ENCODE measurements at regions not wholly inside any gene's neighbourhood (a gene's known extent, or its start where the extent isn't known, plus 50 kb on each side); places are given as distances from the start of the nearest gene placed in this dataset.

DNA sequence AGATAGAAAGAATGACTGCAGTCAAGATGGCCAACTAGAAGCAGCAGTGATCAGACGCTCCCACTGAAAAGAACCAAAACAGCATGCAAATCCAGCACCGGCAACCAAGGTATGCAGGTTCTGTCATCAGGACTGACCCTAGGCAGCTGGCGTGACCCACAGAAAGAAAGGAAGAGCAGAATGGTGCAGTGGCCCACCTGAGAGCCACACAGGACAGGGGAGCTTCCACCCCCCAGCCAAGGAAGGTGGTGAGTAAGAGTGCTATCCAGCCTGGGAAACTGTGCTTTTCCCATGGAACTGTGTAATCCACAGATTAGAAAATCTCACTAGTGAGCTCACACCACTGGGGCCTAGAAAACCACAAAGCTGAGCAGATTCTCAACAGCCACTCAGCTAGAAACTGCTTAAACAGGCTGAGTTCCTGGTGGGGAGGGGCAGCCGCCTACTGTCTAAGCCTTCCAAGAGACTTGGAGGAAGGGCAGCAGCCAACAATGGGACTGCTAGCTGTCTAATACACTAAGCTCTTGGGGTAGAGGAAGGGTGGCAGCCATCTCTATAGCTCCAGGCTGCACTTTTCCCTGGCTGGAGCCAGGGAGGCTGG lies 127.9 kb downstream of the EVA1A start (continued):
- TF ChIP-seq, protein P1, sequence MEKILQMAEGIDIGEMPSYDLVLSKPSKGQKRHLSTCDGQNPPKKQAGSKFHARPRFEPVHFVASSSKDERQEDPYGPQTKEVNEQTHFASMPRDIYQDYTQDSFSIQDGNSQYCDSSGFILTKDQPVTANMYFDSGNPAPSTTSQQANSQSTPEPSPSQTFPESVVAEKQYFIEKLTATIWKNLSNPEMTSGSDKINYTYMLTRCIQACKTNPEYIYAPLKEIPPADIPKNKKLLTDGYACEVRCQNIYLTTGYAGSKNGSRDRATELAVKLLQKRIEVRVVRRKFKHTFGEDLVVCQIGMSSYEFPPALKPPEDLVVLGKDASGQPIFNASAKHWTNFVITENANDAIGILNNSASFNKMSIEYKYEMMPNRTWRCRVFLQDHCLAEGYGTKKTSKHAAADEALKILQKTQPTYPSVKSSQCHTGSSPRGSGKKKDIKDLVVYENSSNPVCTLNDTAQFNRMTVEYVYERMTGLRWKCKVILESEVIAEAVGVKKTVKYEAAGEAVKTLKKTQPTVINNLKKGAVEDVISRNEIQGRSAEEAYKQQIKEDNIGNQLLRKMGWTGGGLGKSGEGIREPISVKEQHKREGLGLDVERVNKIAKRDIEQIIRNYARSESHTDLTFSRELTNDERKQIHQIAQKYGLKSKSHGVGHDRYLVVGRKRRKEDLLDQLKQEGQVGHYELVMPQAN (conservative IDR thresholded peaks at IDR 0.05): no peak
- no peak for TF ChIP-seq SUZ12 (IDR thresholded peaks at IDR 0.05; ENCODE audit: unreplicated experiment)
- TF ChIP-seq YY1 (IDR thresholded peaks at IDR 0.05; ENCODE audit: low read depth, low read length): peak; percentile 79
- no peak for TF ChIP-seq RAD51 (IDR thresholded peaks at IDR 0.05)
- TF ChIP-seq CBFB (IDR thresholded peaks at IDR 0.05; ENCODE audit: low read depth): peak; percentile 96
- TF ChIP-seq, protein P2, sequence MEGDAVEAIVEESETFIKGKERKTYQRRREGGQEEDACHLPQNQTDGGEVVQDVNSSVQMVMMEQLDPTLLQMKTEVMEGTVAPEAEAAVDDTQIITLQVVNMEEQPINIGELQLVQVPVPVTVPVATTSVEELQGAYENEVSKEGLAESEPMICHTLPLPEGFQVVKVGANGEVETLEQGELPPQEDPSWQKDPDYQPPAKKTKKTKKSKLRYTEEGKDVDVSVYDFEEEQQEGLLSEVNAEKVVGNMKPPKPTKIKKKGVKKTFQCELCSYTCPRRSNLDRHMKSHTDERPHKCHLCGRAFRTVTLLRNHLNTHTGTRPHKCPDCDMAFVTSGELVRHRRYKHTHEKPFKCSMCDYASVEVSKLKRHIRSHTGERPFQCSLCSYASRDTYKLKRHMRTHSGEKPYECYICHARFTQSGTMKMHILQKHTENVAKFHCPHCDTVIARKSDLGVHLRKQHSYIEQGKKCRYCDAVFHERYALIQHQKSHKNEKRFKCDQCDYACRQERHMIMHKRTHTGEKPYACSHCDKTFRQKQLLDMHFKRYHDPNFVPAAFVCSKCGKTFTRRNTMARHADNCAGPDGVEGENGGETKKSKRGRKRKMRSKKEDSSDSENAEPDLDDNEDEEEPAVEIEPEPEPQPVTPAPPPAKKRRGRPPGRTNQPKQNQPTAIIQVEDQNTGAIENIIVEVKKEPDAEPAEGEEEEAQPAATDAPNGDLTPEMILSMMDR (IDR thresholded peaks at IDR 0.05 in 2 of 3, conservative IDR thresholded peaks at IDR 0.05 in 1 of 3; ENCODE audit: control insufficient read depth in 2 of 3, extremely low read depth in 1 of 3, insufficient read depth in 1 of 3, low read depth in 3 of 3, low read length in 3 of 3): no peak
- TF ChIP-seq, protein P3, sequence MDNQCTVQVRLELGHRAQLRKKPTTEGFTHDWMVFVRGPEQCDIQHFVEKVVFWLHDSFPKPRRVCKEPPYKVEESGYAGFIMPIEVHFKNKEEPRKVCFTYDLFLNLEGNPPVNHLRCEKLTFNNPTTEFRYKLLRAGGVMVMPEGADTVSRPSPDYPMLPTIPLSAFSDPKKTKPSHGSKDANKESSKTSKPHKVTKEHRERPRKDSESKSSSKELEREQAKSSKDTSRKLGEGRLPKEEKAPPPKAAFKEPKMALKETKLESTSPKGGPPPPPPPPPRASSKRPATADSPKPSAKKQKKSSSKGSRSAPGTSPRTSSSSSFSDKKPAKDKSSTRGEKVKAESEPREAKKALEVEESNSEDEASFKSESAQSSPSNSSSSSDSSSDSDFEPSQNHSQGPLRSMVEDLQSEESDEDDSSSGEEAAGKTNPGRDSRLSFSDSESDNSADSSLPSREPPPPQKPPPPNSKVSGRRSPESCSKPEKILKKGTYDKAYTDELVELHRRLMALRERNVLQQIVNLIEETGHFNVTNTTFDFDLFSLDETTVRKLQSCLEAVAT (IDR thresholded peaks at IDR 0.05): peak; percentile 86
- peak; percentile 75 for TF ChIP-seq JUNB (IDR thresholded peaks at IDR 0.05)
- TF ChIP-seq, protein P4, sequence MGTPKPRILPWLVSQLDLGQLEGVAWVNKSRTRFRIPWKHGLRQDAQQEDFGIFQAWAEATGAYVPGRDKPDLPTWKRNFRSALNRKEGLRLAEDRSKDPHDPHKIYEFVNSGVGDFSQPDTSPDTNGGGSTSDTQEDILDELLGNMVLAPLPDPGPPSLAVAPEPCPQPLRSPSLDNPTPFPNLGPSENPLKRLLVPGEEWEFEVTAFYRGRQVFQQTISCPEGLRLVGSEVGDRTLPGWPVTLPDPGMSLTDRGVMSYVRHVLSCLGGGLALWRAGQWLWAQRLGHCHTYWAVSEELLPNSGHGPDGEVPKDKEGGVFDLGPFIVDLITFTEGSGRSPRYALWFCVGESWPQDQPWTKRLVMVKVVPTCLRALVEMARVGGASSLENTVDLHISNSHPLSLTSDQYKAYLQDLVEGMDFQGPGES (IDR thresholded peaks at IDR 0.05): no peak
- no peak for TF ChIP-seq SREBF2 (IDR thresholded peaks at IDR 0.05; ENCODE audit: low read length)
- no peak for TF ChIP-seq FOS (IDR thresholded peaks at IDR 0.05; ENCODE audit: borderline replicate concordance, extremely low read depth, insufficient read length)
- TF ChIP-seq, protein P5, sequence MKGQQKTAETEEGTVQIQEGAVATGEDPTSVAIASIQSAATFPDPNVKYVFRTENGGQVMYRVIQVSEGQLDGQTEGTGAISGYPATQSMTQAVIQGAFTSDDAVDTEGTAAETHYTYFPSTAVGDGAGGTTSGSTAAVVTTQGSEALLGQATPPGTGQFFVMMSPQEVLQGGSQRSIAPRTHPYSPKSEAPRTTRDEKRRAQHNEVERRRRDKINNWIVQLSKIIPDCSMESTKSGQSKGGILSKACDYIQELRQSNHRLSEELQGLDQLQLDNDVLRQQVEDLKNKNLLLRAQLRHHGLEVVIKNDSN (IDR thresholded peaks at IDR 0.05; ENCODE audit: borderline replicate concordance, extremely low read length, insufficient read depth, low read depth, low read length): no peak
- no peak for TF ChIP-seq MTA3 (IDR thresholded peaks at IDR 0.05; ENCODE audit: borderline replicate concordance, low read length)
- no peak; the same call in 1 of the 2 replicates for TF ChIP-seq CREB1 (IDR thresholded peaks at IDR 0.05; ENCODE audit: low read depth)
- TF ChIP-seq, protein P6, sequence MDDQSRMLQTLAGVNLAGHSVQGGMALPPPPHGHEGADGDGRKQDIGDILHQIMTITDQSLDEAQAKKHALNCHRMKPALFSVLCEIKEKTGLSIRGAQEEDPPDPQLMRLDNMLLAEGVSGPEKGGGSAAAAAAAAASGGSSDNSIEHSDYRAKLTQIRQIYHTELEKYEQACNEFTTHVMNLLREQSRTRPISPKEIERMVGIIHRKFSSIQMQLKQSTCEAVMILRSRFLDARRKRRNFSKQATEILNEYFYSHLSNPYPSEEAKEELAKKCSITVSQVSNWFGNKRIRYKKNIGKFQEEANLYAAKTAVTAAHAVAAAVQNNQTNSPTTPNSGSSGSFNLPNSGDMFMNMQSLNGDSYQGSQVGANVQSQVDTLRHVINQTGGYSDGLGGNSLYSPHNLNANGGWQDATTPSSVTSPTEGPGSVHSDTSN (IDR thresholded peaks at IDR 0.05; ENCODE audit: insufficient replicate concordance, low read depth, low read length): no peak
- TF ChIP-seq MXI1 (IDR thresholded peaks at IDR 0.05; ENCODE audit: low read depth, low read length): no peak
- no peak for TF ChIP-seq TCF7 (IDR thresholded peaks at IDR 0.05; ENCODE audit: borderline replicate concordance)
- no peak for TF ChIP-seq SIN3A (IDR thresholded peaks at IDR 0.05; ENCODE audit: low read depth, low read length)
- peak; percentile 98 for TF ChIP-seq IKZF1 (conservative IDR thresholded peaks at IDR 0.05)
- no peak for TF ChIP-seq EZH2 (IDR thresholded peaks at IDR 0.05; ENCODE audit: borderline replicate concordance, control insufficient read depth, low read depth, low read length)

All from GM12878 (cell line).